DND-41 (cell line): ENCODE measurements at regions not wholly inside any gene's neighbourhood (a gene's known extent, or its start where the extent isn't known, plus 50 kb on each side); places are given as distances from the start of the nearest gene placed in this dataset.

ENCODE experiments used
- CTCF ChIP-seq: IDR thresholded peaks from 2 replicates; pipeline ENCODE4 v1.5.1; 2012; ENCODE audit warnings: borderline replicate concordance, low read length, moderate library complexity, mild to moderate bottlenecking; ENCODE audit not compliant: poor library complexity, severe bottlenecking; ENCODE audit errors: extremely low read depth
- EZH2 ChIP-seq: IDR thresholded peaks from 3 replicates; pipeline ENCODE4 v1.6.1; 2012; ENCODE audit warnings: borderline replicate concordance, low read depth, mild to moderate bottlenecking, moderate library complexity, low read length, inconsistent platforms; ENCODE audit not compliant: severe bottlenecking

DNA sequence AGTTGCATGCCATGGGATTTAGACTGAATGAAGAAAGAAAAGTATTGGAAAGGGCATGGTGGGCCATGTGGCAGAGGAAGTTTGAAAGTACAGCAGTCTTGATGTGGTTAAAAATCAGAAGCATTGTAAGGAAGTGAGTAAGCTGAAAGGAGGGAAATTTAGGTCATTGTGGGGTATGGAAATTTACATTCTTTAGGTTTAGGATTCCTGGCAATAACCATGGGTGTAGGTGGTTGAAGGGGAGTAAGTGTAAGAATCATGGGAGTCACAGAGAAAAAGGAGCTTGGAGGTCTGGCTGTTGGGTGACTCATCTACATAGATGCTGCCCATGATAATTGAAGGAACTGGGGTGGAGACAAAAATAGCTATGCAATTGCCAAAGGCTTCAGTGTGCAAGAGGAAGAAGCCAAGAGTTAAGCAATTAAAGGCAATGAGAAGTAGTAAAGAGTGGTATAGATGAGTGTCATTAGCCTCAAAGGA, 243.8 kb upstream of the LDB2 start:
- TF ChIP-seq CTCF: no peak
- no peak for TF ChIP-seq EZH2
